GDM1 (cell line): ENCODE measurements at regions not wholly inside any gene's neighbourhood (a gene's known extent, or its start where the extent isn't known, plus 50 kb on each side); places are given as distances from the start of the nearest gene placed in this dataset.

Experiments used
- DNase-seq: peaks from one replicate; lab custom pipeline; 2025; lab: John Stamatoyannopoulos, UW

- no peak for DNase-seq
Observed at GRCh38 chr18:22856870-22857269, 76.3 kb upstream of the RBBP8 start.

GRCh38 chr18:22858121-22858520 lies 75.0 kb upstream of the RBBP8 start:
- no peak for DNase-seq

GRCh38 chr18:22860807-22861206 lies 72.3 kb upstream of the RBBP8 start:
- no peak for DNase-seq

- DNase-seq, result no peak
Observed at GRCh38 chr18:22865354-22866116, 67.6 kb upstream of the RBBP8 start.

GRCh38 chr18:22868831-22869230 lies 64.3 kb upstream of the RBBP8 start:
- no peak for DNase-seq

- no peak for DNase-seq
Observed at GRCh38 chr18:22871809-22872525, 61.2 kb upstream of the RBBP8 start.

- DNase-seq, result no peak
Observed at GRCh38 chr18:22872900-22873537, 60.1 kb upstream of the RBBP8 start.

- DNase-seq, result no peak
Observed at GRCh38 chr18:22879293-22879692, 53.8 kb upstream of the RBBP8 start.

- no peak for DNase-seq
Observed at GRCh38 chr18:22882084-22882483, 51.0 kb upstream of the RBBP8 start.

GRCh38 chr18:22883179-22883578 lies 49.9 kb upstream of the RBBP8 start:
- DNase-seq, result no peak
